Nephron progenitor cell (in vitro differentiated cells): ENCODE measurements at regions not wholly inside any gene's neighbourhood (a gene's known extent, or its start where the extent isn't known, plus 50 kb on each side); places are given as distances from the start of the nearest gene placed in this dataset.

Experiments
- DNase-seq: peaks from one replicate; pipeline ENCODE4 v3.0.0; 2021
- H3K27ac Mint-ChIP-seq: 2 replicates; pipeline ENCODE4 v1.8.0; 2021; ENCODE audit warnings: mild to moderate bottlenecking, moderate library complexity, mixed read lengths
- H3K27me3 Mint-ChIP-seq: 2 replicates; pipeline ENCODE4 v1.8.0; 2021; ENCODE audit warnings: mild to moderate bottlenecking, low read depth, mixed read lengths; ENCODE audit not compliant: poor library complexity
- H3K36me3 Mint-ChIP-seq: 2 replicates; pipeline ENCODE4 v1.8.0; 2021; ENCODE audit warnings: low read depth, mixed read lengths
- H3K4me1 Mint-ChIP-seq: 2 replicates; pipeline ENCODE4 v1.8.0; 2021; ENCODE audit warnings: mixed read lengths
- H3K4me3 Mint-ChIP-seq: 2 replicates; pipeline ENCODE4 v1.8.0; 2021; ENCODE audit warnings: mild to moderate bottlenecking, moderate library complexity, mixed read lengths
- H3K9me3 Mint-ChIP-seq: 2 replicates; pipeline ENCODE4 v1.8.0; 2021; ENCODE audit warnings: mild to moderate bottlenecking, moderate library complexity, mixed read lengths
- CTCF ChIP-seq: fragments of 200-600 bp; sonication (generic); IDR thresholded peaks from 2 replicates; pipeline ENCODE4 v1.5.0; 2021; ENCODE audit warnings: antibody characterized with exemption

- Mint-ChIP-seq H3K36me3 (no peaks in the 10 kb centered on the region), H3K9me3 (no peaks in the 10 kb centered on the region), H3K4me1 (no peaks in the 10 kb centered on the region), H3K27me3 (peaks cover 9% of the 10 kb centered on the region), H3K4me3 (no peak overlapping the region), H3K27ac (no peak overlapping the region)
- TF ChIP-seq CTCF = no peak
- no peak for DNase-seq
These were observed 92.4 kb upstream of the NR3C1 start for GRCh38 chr5:143495821-143496275.

GRCh38 chr5:143495110-143495509 lies 91.6 kb upstream of the NR3C1 start:
- TF ChIP-seq CTCF = no peak
- Mint-ChIP-seq H3K4me3 (no peak overlapping the region), H3K9me3 (no peaks in the 10 kb centered on the region), H3K4me1 (no peaks in the 10 kb centered on the region), H3K27ac (peak overlapping the region; percentile 34), H3K36me3 (no peaks in the 10 kb centered on the region), H3K27me3 (peaks cover 13% of the 10 kb centered on the region)
- no peak for DNase-seq

GRCh38 chr5:143494595-143494994 lies 91.1 kb upstream of the NR3C1 start:
- Mint-ChIP-seq H3K4me1 (no peaks in the 10 kb centered on the region), H3K27ac (no peak overlapping the region), H3K9me3 (no peaks in the 10 kb centered on the region), H3K4me3 (no peak overlapping the region), H3K36me3 (no peaks in the 10 kb centered on the region), H3K27me3 (peaks cover 13% of the 10 kb centered on the region)
- no peak for DNase-seq
- no peak for TF ChIP-seq CTCF

GRCh38 chr5:143494162-143494561 lies 90.7 kb upstream of the NR3C1 start:
- no peaks in the 10 kb centered on the region for H3K4me1 Mint-ChIP-seq
- TF ChIP-seq CTCF = no peak
- H3K27ac Mint-ChIP-seq = no peak overlapping the region
- H3K9me3 Mint-ChIP-seq = no peaks in the 10 kb centered on the region
- H3K36me3 Mint-ChIP-seq = no peaks in the 10 kb centered on the region
- no peak for DNase-seq
- H3K27me3 Mint-ChIP-seq = peaks cover 13% of the 10 kb centered on the region
- H3K4me3 Mint-ChIP-seq = no peak overlapping the region

GRCh38 chr5:143492783-143493182 lies 89.3 kb upstream of the NR3C1 start:
- no peaks in the 10 kb centered on the region for H3K9me3 Mint-ChIP-seq
- no peak for DNase-seq

More at GRCh38 chr5:143492783-143493182, 89.3 kb upstream of the NR3C1 start:
- H3K4me3 Mint-ChIP-seq = no peak overlapping the region
- TF ChIP-seq CTCF = no peak
- no peaks in the 10 kb centered on the region for H3K4me1 Mint-ChIP-seq
- peaks cover 13% of the 10 kb centered on the region for H3K27me3 Mint-ChIP-seq
- no peak overlapping the region for H3K27ac Mint-ChIP-seq
- H3K36me3 Mint-ChIP-seq = no peaks in the 10 kb centered on the region
